HEK293T (cell line): ENCODE measurements at regions not wholly inside any gene's neighbourhood (a gene's known extent, or its start where the extent isn't known, plus 50 kb on each side); places are given as distances from the start of the nearest gene placed in this dataset.

Source experiments
- BHLHE40 ChIP-seq: fragments of 450-650 bp; IDR thresholded peaks from 2 replicates; pipeline ENCODE4 v1.6.1; 2016; ENCODE audit warnings: mild to moderate bottlenecking, moderate library complexity, borderline replicate concordance
- CTBP1 ChIP-seq: fragments of 450-650 bp; IDR thresholded peaks from 2 replicates; pipeline ENCODE4 v1.6.1; 2016; ENCODE audit warnings: borderline replicate concordance
- FOXA1 ChIP-seq: fragments of 450-650 bp; IDR thresholded peaks from 2 replicates; pipeline ENCODE4 v1.6.1; 2016; ENCODE audit warnings: mild to moderate bottlenecking
- FOXK2 ChIP-seq: fragments of 450-650 bp; IDR thresholded peaks from 2 replicates; pipeline ENCODE4 v1.6.1; 2016; ENCODE audit warnings: mild to moderate bottlenecking
- FOXM1 ChIP-seq: fragments of 450-650 bp; IDR thresholded peaks from 2 replicates; pipeline ENCODE4 v1.6.1; 2017; ENCODE audit warnings: mild to moderate bottlenecking, borderline replicate concordance
- HDGF ChIP-seq: fragments of 450-650 bp; IDR thresholded peaks from 2 replicates; pipeline ENCODE4 v1.6.1; 2017; ENCODE audit warnings: antibody characterized with exemption, borderline replicate concordance
- SP1 ChIP-seq: fragments of 450-650 bp; IDR thresholded peaks from 2 replicates; pipeline ENCODE4 v1.6.1; 2017
- SUZ12 ChIP-seq: fragments of 450-650 bp; IDR thresholded peaks from 2 replicates; pipeline ENCODE4 v1.6.1; 2016; ENCODE audit warnings: mild to moderate bottlenecking

GRCh38 chrX:9308426-9308825 is 156.4 kb upstream of the TBL1X start:
- TF ChIP-seq FOXM1: no peak
- no peak for TF ChIP-seq SP1
- no peak for TF ChIP-seq SUZ12
- no peak for TF ChIP-seq FOXA1
- TF ChIP-seq HDGF: no peak
- no peak for TF ChIP-seq FOXK2
- no peak for TF ChIP-seq BHLHE40
- TF ChIP-seq CTBP1: no peak
